ENCODE measurements at regions not wholly inside any gene's neighbourhood (a gene's known extent, or its start where the extent isn't known, plus 50 kb on each side); places are given as distances from the start of the nearest gene placed in this dataset.

GRCh38 chr2:104408266-104408665 lies 445.6 kb upstream of the POU3F3 start:
- no peak for TF ChIP-seq MAFK (IDR thresholded peaks at IDR 0.05; ENCODE audit: low read depth, low read length)
- TF ChIP-seq CTCF (IDR thresholded peaks at IDR 0.05; ENCODE audit: control extremely low read depth in 1 of 3, insufficient read depth in 1 of 3, low read depth in 1 of 3, low read length in 3 of 3): no peak
- no peak for TF ChIP-seq KDM1A (IDR thresholded peaks at IDR 0.05; ENCODE audit: borderline replicate concordance, low read length)
- no peak for TF ChIP-seq RNF2 (IDR thresholded peaks at IDR 0.05; ENCODE audit: borderline replicate concordance, low read depth, low read length, missing control alignments, poor library complexity, severe bottlenecking)
- no peak for TF ChIP-seq ZNF274 (IDR thresholded peaks at IDR 0.05; ENCODE audit: borderline replicate concordance, extremely low read depth, low read length)
- TF ChIP-seq SP1 (IDR thresholded peaks at IDR 0.05; ENCODE audit: low read depth, low read length): no peak

Data from H1 (cell line).